Iris pigment epithelial cell (primary cell): ENCODE measurements at regions not wholly inside any gene's neighbourhood (a gene's known extent, or its start where the extent isn't known, plus 50 kb on each side); places are given as distances from the start of the nearest gene placed in this dataset.
"Not testable (repeated sequence)": the region's sequence is repeated elsewhere in the genome, so short reads cannot be mapped to it uniquely, and the experiment has no call there.

Experiments
- DNase-seq: peaks from one replicate; pipeline ENCODE4 v3.0.0-alpha.2; 2011; ENCODE audit warnings: low read depth

DNA sequence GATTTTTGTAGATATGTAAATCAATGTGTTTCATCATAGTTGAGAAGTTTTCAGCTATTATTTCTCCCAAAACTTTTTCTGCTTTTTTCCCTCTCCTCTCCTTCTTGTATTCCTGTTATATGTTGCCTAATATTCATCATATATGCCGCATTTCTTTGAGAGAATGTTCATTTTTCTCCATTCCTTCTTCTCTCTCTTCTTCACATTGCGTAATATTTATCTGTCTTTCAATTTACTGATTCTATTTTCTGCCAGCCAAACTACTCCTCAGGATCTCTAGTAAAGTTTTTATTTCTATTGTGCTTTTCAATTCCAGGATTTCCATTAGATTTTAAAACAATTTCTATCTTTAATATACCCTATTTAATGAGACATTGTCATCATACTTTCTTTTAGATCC, 896.8 kb downstream of the EPHA7 start:
- DNase-seq = no peak

GRCh38 chr6:92521553-92521952, 897.8 kb downstream of the EPHA7 start:
- no peak for DNase-seq

- DNase-seq = no peak
These were observed 909.2 kb downstream of the EPHA7 start for GRCh38 chr6:92510137-92510536.

DNA sequence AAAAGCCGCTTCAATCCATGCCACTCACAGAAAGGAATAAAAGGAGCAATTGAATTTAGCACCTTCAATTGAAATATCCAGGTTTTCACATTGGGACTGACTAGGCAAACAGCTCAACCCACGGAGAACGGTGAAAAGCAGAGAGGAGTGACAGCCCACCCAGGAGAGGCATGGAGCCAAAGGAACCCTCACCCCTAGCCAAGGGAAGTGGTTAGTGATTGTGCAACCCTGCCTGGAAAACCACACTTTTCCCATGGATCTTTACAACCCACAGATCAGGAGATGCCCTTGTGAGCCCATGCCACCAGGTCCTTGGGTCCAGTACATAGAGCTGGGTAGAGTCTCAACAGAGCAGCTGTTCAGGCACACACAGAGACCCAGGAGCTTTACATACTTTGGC, 911.8 kb downstream of the EPHA7 start:
- DNase-seq = no peak

- DNase-seq = no peak
These were observed 914.9 kb downstream of the EPHA7 start for GRCh38 chr6:92504509-92504908.

GRCh38 chr6:92497281-92497680, 922.1 kb downstream of the EPHA7 start:
- no peak for DNase-seq

DNA sequence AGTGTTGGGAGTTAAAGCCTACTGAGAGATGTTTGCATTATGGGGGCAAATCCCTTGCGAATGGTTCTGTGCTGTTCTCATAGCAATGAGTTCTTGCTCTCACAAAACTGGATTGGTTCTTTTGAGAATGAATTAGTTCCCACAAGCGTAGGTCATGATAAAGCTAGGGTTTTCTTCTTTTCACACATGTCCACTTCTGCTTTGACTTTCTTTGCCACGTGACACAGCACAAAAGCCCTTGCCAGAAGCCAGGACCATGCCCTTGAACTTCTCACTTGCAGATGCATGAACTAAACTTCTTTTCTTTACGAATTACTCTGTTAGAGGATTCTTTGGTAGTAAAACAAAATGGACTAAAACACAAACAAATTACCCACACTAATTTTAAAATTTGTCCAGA, 922.8 kb downstream of the EPHA7 start:
- DNase-seq = no peak

GRCh38 chr6:92495242-92495641, 924.1 kb downstream of the EPHA7 start:
- DNase-seq = peak; percentile 11

DNA sequence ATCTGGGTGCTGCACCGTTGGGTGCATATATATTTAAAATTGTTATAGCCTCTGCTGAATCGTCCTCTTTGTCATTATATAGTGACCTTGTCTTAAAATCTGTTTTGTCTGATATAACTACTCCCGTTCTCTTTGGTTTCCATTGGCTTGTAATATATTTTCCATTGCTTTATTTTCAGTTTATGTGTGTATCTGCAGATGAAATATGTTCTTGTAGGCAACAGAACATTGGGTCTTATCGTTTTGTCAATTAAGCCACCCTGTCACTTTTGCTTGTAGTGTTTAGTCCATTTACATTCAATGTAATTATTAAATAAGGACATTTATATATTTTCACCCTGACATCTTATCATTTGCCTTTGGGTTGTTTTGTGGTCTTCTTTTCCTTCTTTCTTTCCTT, 933.9 kb downstream of the EPHA7 start:
- no peak for DNase-seq

DNA sequence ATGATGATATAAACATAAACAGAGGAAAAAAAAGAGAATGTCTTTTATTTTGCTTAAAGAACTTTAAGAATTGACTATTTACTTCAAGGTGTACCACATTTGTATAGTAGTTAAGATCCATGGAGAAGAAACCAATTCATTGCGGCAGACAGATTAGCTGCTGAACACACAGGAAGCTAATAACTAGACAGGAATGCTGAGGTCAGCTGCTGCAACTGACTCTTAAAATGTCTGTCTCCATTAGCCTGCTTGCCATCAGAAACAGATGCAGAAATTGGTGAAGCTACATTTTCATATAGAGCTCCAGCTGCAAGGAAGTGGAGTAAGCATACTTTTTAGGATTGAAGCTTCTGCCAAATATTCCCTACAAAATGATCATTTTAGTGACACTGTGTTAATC, 939.5 kb downstream of the EPHA7 start:
- DNase-seq = peak; percentile 16

DNA sequence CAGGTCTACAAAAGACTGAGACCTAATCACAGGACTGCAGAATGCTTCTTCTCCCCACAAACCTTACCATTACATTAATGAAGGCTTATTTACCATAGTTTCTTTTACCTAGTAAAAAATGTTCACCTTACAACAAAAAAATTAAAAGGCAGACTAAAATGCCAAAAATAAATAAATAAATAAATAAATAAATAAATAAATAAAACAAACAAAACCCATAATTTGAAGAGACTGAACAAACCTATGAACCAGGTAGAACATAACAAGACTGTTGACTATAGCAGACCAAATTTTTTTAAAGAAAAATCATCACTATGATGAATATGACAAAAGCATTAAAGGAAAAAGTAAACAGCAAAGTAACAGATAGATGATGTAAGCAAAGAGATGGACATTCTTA, 946.3 kb downstream of the EPHA7 start:
- DNase-seq = no peak

- DNase-seq = no peak
These were observed 950.1 kb downstream of the EPHA7 start for GRCh38 chr6:92469186-92469828.

DNA sequence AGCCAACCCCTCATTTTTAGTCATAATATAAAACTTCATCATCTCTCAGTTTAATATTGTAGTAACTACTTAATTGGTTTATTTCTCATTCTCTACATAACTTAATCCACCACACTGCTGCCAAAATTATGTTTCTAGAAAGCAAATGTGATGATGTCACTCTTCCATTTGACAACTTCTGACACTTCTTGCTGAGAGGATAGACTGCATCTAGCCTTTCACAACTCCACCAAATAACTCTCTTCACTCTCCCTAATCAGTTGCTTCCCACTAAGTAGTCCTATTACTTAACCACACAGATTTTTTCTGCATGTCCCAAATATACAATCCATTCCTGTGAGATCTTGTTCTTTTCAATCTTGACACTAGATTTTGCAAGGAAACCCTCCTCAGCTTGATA, 951.3 kb downstream of the EPHA7 start:
- DNase-seq = no peak

DNA sequence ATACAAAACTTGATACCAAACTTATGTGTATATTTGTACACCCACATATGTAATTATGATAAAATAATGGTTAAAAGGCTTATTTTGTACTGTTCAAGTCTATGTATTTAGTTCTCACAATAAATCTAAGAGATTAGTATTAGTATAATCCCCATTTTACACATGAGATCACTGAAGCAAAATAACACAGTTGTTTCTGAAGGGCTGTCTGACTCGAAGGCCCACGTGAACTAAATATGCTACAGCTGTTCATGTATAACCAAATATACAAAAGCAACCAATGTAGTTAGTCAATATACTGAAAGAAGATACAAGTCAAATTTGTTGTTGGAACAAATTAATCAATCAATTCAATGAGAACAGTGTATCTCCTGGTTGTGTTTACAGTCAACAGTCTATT, 959.2 kb downstream of the EPHA7 start:
- no peak for DNase-seq

DNA sequence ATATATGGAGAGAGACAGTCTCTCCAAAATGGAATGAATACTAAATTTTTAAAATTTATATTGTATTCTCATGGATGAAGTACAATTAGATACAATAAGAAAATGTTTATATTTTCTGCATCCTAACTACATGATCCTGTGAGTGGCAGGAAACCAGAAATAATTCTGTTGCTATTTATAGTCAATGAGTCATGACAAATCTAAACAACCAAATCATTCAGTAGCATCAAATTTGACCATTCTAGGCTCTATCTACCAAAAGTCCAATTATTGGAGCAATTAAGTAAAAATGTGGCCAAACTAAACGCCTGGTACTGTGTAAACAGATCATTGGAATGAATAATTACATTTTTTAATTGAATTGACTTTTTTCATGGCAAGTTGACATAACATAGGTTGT, 959.8 kb downstream of the EPHA7 start:
- DNase-seq = no peak

GRCh38 chr6:92446052-92446451, 973.3 kb downstream of the EPHA7 start:
- no peak for DNase-seq

GRCh38 chr6:92433911-92434310, 985.4 kb downstream of the EPHA7 start:
- DNase-seq = no peak

DNA sequence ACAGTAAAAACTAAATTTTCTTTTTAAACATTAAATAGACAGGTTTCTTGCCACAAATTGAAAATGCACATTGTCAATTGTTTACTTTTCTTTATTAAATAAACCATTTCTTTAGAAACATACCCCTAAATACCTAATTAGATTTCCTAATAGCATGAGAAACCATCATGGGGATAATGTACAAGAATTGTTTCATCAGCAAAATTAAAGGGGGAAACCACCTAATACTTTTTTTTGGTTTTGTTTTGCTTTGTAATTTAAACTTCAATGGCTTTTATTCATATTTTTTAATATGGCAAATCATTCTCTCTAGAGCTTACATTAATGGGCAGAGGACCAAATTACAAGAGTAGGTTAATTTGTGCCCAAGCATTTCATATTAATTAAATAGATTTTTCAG, 987.9 kb downstream of the EPHA7 start:
- no peak for DNase-seq

DNA sequence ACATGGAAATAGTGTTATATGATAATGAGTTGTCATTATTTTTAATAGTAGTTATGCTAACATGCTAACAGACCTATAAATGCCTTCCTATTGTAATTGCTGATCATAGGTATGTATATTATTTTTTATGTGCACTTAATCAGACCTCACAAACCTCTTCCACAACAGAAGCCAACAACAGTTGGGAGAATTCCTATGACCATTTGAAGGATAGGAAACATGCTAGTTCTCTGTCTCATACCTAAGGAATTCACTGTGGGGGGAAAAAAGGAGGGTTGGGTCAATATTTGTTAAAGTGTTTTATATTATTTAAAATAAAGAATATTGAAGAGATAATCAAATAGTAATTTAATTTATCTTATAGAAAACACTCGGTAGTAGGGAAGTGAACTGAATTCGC, 990.9 kb downstream of the EPHA7 start:
- peak; percentile 1 for DNase-seq

- no peak for DNase-seq
These were observed 991.9 kb downstream of the EPHA7 start for GRCh38 chr6:92427453-92427852.

DNA sequence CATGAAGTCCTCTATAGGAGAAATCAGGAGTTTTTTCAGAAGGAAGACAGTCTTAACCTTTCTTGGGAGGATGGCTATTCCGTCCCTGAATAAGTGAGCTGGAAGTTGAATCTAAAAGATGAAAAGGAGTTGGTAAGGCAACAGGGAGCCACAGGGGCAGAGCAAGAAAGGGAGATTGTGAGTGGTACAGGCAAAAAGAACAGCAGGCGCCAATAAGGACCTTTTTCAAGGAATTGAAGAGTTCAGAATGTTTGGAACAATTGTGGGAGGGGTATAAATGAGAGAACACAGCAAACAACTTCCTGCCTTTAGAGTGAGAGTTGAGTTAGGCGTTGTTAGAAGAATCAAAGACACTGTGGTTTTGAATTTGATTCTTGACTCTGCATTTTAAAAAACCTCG, 1003.7 kb downstream of the EPHA7 start:
- no peak for DNase-seq

DNA sequence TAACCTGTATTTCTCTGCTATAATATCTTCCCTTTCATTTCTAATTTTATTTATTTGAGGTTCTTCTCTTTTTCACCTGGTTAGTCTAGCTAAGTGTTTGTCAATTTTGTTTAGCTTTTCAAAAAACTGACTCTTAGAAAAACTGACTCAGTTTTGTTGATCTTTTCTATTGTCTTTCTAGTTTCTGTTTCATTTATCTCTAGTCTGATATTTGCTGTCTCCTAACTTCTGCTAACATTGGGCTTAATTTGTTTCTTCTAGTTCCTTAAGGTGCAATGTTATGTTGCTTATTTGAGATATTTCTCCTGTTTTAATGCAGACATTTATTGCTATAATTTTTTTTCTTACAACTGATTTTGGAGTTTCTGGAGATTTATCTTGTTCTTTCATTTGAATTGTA, 1011.0 kb downstream of the EPHA7 start:
- DNase-seq = no peak

- DNase-seq = no peak
These were observed 1015.1 kb downstream of the EPHA7 start for GRCh38 chr6:92404281-92404680.

GRCh38 chr6:92399911-92400310, 1019.4 kb downstream of the EPHA7 start:
- DNase-seq = no peak

DNA sequence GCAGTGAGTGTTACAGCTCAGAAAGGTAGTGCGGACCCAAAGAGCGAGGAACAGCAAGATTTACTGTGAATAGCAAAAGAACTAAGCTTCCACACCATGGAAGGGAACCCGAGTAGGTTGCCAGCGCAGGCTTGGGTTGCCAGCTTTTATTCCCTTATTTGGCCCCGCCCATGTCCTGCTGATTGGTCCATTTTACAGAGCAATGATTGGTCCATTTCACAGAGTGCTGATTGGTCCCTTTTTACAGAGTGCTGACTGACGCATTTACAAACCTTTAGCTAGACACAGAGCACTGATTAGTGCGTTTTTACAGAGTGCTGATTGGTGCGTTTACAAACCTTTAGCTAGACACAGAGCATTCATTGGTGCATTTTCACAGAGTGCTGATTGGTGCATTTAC, 1030.7 kb downstream of the EPHA7 start:
- not testable (repeated sequence) for DNase-seq
